K562 (cell line): ENCODE measurements at regions not wholly inside any gene's neighbourhood (a gene's known extent, or its start where the extent isn't known, plus 50 kb on each side); places are given as distances from the start of the nearest gene placed in this dataset.

ENCODE experiments used
- CTCF ChIP-seq, 3 experiments: IDR thresholded peaks in 2 of 3; conservative IDR thresholded peaks in 1 of 3; 2 replicates each; pipeline ENCODE4 v1.5.1; 2011 to 2012; ENCODE audit warnings: low read length in 3 of 3, mild to moderate bottlenecking in 3 of 3, control low read depth in 2 of 3, improper control_type of control experiment in 1 of 3, inconsistent platforms in 1 of 3, low read depth in 1 of 3, mixed read lengths in 1 of 3, moderate library complexity in 1 of 3; ENCODE audit not compliant: insufficient read depth in 2 of 3
- ELK1 ChIP-seq: sonication (generic); formaldehyde crosslinking; IDR thresholded peaks from 2 replicates; pipeline ENCODE4 v1.8.1; 2022; ENCODE audit warnings: missing genetic modification reagents
- EZH2 ChIP-seq: IDR thresholded peaks from 2 replicates; pipeline ENCODE4 v1.6.1; 2012; ENCODE audit warnings: low read depth, mild to moderate bottlenecking, inconsistent platforms, low read length, borderline replicate concordance
- HOMEZ ChIP-seq: fragments of 250-450 bp; sonication (Bioruptor Pico); IDR thresholded peaks from 2 replicates; pipeline ENCODE4 v1.4.0; 2020; ENCODE audit warnings: mild to moderate bottlenecking, moderate library complexity
- IRF9 ChIP-seq: fragments of 450-650 bp; IDR thresholded peaks from 2 replicates; pipeline ENCODE4 v1.6.1; 2016; ENCODE audit warnings: missing biosample characterization, missing genetic modification characterization
- MCM2 ChIP-seq: fragments of 450-650 bp; IDR thresholded peaks from 2 replicates; pipeline ENCODE4 v1.6.1; 2017; ENCODE audit warnings: low read depth, mild to moderate bottlenecking
- MLX ChIP-seq, 2 experiments: fragments of 450-650 bp in 1 of 2; sonication (generic) in 1 of 2; formaldehyde crosslinking; conservative IDR thresholded peaks; 2 replicates each; pipeline versions ENCODE4 v1.4.0 to v1.8.1; 2020 to 2022; ENCODE audit warnings: mild to moderate bottlenecking in 1 of 2, missing genetic modification reagents in 1 of 2
- NFRKB ChIP-seq: fragments of 450-650 bp; IDR thresholded peaks from 2 replicates; pipeline ENCODE4 v1.6.1; 2016; ENCODE audit warnings: low read depth
- POLR2A ChIP-seq: fragments of 450-650 bp; conservative IDR thresholded peaks from 2 replicates; pipeline ENCODE4 v1.6.1; 2016
- RFX5 ChIP-seq: IDR thresholded peaks from 2 replicates; pipeline ENCODE4 v1.6.1; 2011; ENCODE audit warnings: low read depth, mild to moderate bottlenecking, improper control_type of control experiment, low read length
- ZNF232 ChIP-seq: sonication (generic); formaldehyde crosslinking; IDR thresholded peaks from 2 replicates; pipeline ENCODE4 v1.8.0; 2022; ENCODE audit warnings: mild to moderate bottlenecking, missing genetic modification reagents

- TF ChIP-seq ELK1 (CRISPR knock-in tag) (no peak), POLR2A (no peak), RFX5 (no peak), IRF9 (tag) (no peak), NFRKB (no peak), HOMEZ (CRISPR knock-in tag) (no peak), EZH2 (no peak), MCM2 (no peak), MLX (CRISPR knock-in tag; conservative IDR thresholded peaks at IDR 0.05) (no peak), ZNF232 (no peak), CTCF (IDR thresholded peaks at IDR 0.05 in 2 of 3, conservative IDR thresholded peaks at IDR 0.05 in 1 of 3; ENCODE audit: insufficient read depth in 2 of 3, low read depth in 1 of 3, low read length in 3 of 3) (no peak)
These were observed 73.8 kb downstream of the RPRM start for GRCh38 chr2:153404792-153405191.
